ENCODE measurements at regions not wholly inside any gene's neighbourhood (a gene's known extent, or its start where the extent isn't known, plus 50 kb on each side); places are given as distances from the start of the nearest gene placed in this dataset.
"Not testable (repeated sequence)": the region's sequence is repeated elsewhere in the genome, so short reads cannot be mapped to it uniquely, and the experiment has no call there.

DNA sequence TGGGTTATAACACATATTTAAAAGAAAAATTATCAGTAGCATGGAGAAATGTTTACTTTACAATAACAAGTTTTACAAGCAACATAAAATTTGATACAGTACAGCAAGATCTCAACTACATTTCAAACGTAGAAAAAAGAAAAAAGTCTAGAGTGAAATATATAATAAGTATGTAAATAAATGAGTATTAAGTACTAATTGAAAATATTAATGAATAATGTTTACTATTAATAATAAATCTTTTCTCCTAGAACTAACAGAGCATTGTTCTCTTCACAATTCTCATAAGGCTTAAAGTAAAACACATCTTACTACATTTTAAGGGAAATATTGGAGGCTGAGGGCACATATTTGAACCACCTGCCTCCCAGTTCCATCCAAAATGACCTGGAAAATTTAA lies 72.1 kb downstream of the TMEM212 start:
- DNase-seq (ENCODE audit: low spot score): no peak

GRCh38 chr3:171916888-171917287 lies 73.7 kb downstream of the TMEM212 start:
- DNase-seq (ENCODE audit: low spot score): no peak

- not testable (repeated sequence) for DNase-seq (ENCODE audit: low spot score)
Measured at GRCh38 chr3:171922629-171923028, 79.5 kb downstream of the TMEM212 start.

- DNase-seq (ENCODE audit: low spot score): not testable (repeated sequence)
Measured at GRCh38 chr3:171923668-171924067, 80.5 kb downstream of the TMEM212 start.

GRCh38 chr3:171924864-171925263 lies 81.7 kb downstream of the TMEM212 start:
- not testable (repeated sequence) for DNase-seq (ENCODE audit: low spot score)

- no peak for DNase-seq (ENCODE audit: low spot score)
Measured at GRCh38 chr3:171932153-171932611, 89.0 kb downstream of the TMEM212 start.

- peak; percentile 36 for DNase-seq (ENCODE audit: low spot score)
Measured at GRCh38 chr3:171933441-171933840, 90.3 kb downstream of the TMEM212 start.

- DNase-seq (ENCODE audit: low spot score): no peak
Measured at GRCh38 chr3:171935261-171936123, 92.3 kb downstream of the TMEM212 start.

DNA sequence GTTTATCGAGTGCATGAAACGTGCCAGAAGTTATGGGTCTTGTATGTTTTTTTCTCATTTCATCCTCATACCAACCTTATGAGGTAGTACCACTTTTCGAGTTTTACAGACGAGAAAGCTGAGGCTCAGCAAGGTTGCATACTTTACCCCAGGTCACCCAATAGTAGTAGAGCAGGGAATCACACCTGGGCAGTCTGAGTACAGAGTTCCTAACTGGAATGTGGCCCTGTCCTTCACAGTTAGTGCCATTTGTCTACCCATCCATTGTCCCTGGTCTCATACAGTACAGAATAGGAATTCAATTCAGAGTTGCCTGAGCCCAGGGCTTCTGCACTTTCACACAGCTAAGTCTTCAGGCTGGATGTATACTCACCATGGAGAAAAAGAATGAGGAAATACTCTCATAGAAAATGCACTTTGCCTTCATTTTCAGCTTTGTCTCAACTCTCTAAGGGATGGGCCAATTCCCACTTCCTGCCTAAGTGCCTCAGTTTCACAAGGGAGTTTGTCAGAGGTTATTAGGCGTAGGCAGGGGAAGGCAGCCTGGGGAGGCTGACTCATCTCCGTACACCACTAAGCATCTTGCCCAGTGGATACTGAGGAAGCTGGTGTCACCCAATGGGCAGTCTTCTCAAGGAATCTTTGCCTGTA lies 93.2 kb downstream of the TMEM212 start:
- peak; percentile 78 for DNase-seq (ENCODE audit: low spot score)

- DNase-seq (ENCODE audit: low spot score): no peak
Measured at GRCh38 chr3:171939578-171939977, 96.4 kb downstream of the TMEM212 start.

- no peak for DNase-seq (ENCODE audit: low spot score)
Measured at GRCh38 chr3:171940151-171940649, 97.1 kb downstream of the TMEM212 start.

DNA sequence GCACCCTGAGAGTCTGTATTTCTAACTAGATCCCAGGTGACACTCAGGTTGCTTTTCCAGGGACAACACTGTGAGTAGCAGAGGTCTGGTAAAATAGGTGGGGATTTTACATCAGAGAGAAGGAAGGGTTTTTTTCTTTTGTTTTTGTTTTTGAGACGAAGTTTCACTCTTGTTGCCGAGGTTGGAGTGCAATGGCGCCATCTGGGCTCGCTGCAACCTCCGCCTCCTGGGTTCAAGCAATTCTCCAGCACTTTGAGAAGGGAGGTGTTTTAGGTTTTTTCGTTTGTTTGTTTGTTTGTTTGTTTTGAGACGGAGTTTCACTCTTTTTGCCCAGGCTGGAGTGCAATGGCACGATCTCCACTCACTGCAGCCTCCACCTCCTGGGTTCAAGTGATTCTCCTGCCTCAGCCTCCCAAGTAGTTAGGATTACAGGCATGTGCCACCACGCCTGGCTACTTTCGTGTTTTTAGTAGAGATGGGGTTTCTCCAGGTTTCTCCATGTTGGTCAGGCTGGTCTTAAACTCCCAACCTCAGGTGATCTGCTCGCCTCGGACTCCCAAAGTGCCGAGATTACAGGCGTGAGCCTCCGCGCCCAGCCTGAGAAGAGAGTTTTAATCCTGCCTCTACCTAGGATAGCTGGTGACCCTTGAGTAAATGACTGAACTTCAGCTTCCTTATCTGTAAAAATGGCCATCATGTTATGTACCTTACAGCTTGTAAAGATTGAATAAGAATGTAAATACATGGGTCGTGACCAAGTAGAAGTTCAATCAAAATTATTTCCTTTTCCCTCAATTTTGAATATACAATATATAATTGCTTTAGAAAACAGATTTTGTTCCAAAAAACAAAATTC lies 95.9 kb upstream of the FNDC3B start:
- DNase-seq (ENCODE audit: low spot score): no peak

DNA sequence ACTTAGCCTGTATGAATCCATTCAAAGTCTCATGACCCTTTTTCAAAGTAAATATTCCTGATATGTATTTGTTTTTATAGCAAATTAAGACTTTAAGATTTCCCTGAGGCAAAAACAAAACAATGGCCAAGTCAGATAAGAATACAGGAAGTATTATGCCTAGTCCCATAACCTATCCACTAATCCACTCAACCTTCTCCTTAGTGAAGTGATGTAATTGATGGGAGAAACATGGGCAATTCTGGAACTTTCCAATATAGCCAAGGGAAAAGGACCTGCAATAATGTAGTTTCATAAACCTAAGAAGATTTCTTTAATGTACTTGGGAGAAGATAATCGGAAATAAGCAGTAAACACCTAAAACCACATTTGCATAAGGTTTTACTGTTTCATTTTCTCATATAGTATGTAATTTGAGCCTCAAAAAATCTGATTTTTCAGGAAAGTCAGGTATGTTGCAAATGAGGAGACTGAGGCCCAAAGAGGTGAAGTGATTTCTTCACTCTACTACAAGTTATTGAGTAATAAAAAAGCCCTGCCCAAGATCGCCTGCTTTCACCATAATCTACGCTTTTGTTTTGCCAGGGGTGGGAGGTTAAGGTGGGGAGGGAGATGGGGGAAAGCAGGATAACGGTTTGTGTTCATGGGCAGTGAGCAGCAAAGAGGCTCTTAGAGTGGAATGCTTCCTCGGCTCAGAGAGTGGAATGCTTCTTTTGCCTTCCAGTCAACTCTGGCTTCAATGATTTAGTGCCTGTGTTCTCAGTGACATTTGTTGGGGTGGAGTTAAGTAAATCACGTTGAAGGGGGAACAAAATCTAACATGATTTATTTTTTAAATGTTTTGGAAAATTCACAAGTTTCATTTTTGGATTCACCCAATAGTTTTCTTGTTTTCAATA lies 95.0 kb upstream of the FNDC3B start:
- peak; percentile 67 for DNase-seq (ENCODE audit: low spot score)

DNA sequence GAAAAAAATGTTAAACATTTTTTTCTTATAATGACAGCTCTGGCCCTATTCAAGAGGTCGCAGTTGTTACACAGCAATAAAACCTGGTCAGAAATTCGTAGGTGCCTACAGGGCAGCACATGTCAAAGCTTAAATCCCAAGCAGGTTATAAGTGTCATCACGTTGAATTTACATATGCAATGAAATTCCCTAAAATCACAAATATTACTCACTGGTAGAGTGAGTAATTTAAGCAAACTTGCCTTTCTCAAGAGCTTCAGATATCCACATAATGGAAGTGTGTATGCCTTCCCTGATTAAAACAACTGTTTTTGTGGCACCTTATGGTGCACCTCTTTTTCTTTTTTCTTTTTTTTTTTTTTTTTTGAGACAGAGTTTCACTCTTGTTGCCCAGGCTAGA lies 90.7 kb upstream of the FNDC3B start:
- DNase-seq (ENCODE audit: low spot score): no peak

GRCh38 chr3:171949554-171949953 lies 89.8 kb upstream of the FNDC3B start:
- no peak for DNase-seq (ENCODE audit: low spot score)

DNA sequence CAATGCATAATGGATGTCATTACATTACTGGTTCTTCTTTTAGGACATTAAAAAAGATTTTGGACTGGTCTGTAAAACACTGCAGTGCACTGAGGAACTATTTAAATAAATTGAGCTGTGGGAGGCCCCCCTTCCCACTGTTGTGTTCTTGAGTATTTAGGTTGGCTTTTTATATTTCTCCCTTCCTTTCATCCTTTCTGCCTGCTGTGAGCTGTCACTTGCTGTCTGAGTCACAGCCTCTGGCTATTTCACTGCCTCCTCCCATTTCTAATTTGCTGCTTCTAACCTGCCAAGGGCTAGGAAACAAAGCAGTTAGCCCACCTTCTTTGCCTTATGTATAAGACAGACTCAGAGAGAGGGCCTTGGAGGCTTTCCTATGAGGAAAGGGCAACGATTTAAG lies 89.0 kb upstream of the FNDC3B start:
- peak; percentile 78 for DNase-seq (ENCODE audit: low spot score)

GRCh38 chr3:171951597-171951996 lies 87.8 kb upstream of the FNDC3B start:
- no peak for DNase-seq (ENCODE audit: low spot score)

GRCh38 chr3:171953301-171954022 lies 85.9 kb upstream of the FNDC3B start:
- DNase-seq (ENCODE audit: low spot score): peak; percentile 49

DNA sequence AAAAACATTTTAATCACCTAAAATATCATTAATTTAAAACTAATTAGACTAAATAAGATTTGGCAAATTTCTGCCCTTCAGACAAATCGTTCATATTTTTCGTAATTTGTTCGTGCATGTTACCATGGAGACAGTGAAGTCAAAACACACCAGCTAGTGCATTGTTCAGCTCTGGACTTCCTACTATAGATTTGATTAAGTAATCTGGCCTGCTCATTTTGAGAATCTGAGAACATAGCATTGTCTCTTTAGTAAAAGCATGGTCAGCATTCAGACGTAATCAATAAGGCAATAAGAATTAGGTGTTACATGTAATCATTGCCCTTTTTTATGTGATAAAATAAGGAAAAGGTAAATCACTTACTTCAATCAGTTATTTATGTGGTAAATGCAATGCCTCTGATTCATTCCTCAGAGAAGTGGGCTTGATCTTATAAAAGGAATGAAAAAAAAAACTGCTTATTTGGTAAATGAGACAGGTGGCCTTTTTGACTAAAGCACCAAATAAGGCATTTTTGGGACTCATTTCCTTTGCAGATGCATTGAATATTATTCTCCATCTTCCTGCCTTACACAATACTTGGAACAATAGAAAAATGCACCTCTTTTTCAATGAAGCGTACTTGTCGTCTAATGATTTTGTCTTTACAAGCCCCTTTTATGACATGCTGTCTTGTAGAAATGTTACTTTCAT lies 84.5 kb upstream of the FNDC3B start:
- DNase-seq (ENCODE audit: low spot score): no peak

DNA sequence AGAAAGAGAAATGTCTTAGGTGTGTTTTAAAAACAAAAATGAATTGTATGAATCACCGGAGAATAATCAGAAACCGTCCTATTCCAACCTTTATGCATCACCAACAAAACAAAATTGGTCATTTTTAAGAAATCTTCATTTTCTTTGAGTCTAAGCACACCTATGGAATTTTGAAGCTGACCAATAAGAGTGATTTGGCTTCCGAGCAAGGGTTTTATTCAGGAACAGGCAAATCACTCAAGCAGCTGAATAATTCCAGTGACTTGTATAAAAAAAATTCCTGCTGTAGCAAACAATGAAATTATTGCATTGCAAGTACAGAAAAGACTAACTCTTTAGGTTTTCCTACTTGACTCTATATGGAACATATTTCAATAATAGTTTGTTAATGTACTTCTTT lies 83.8 kb upstream of the FNDC3B start:
- no peak for DNase-seq (ENCODE audit: low spot score)

All from COLO829 (cell line).